NCI-H128 (cell line): ENCODE measurements at regions not wholly inside any gene's neighbourhood (a gene's known extent, or its start where the extent isn't known, plus 50 kb on each side); places are given as distances from the start of the nearest gene placed in this dataset.

Experiments used
- DNase-seq: peaks from one replicate; lab custom pipeline; 2025; ENCODE audit not compliant: unreplicated experiment; lab: John Stamatoyannopoulos, UW

- DNase-seq = no peak
Measured at GRCh38 chr4:71239365-71239764, 99.5 kb upstream of the SLC4A4 start.

GRCh38 chr4:71240094-71240493, 98.7 kb upstream of the SLC4A4 start:
- DNase-seq = no peak

- DNase-seq = no peak
Measured at GRCh38 chr4:71241501-71242288, 97.1 kb upstream of the SLC4A4 start.

- DNase-seq = no peak
Measured at GRCh38 chr4:71243091-71243833, 95.6 kb upstream of the SLC4A4 start.

- no peak for DNase-seq
Measured at GRCh38 chr4:71247706-71248105, 91.1 kb upstream of the SLC4A4 start.

GRCh38 chr4:71251261-71251660, 87.6 kb upstream of the SLC4A4 start:
- DNase-seq = no peak

GRCh38 chr4:71253545-71253944, 85.3 kb upstream of the SLC4A4 start:
- no peak for DNase-seq

- DNase-seq = no peak
Measured at GRCh38 chr4:71254451-71255012, 84.3 kb upstream of the SLC4A4 start.

GRCh38 chr4:71255976-71256375, 82.8 kb upstream of the SLC4A4 start:
- no peak for DNase-seq

- no peak for DNase-seq
Measured at GRCh38 chr4:71257761-71258160, 81.1 kb upstream of the SLC4A4 start.

- no peak for DNase-seq
Measured at GRCh38 chr4:71258323-71258722, 80.5 kb upstream of the SLC4A4 start.

GRCh38 chr4:71259280-71259679, 79.5 kb upstream of the SLC4A4 start:
- DNase-seq = no peak

GRCh38 chr4:71259911-71260331, 78.9 kb upstream of the SLC4A4 start:
- no peak for DNase-seq

- DNase-seq = no peak
Measured at GRCh38 chr4:71260544-71260943, 78.3 kb upstream of the SLC4A4 start.

- DNase-seq = no peak
Measured at GRCh38 chr4:71261001-71261400, 77.8 kb upstream of the SLC4A4 start.

- DNase-seq = no peak
Measured at GRCh38 chr4:71261633-71262121, 77.1 kb upstream of the SLC4A4 start.

GRCh38 chr4:71262161-71262560, 76.7 kb upstream of the SLC4A4 start:
- no peak for DNase-seq

GRCh38 chr4:71266090-71266794, 72.6 kb upstream of the SLC4A4 start:
- no peak for DNase-seq

GRCh38 chr4:71267244-71267643, 71.6 kb upstream of the SLC4A4 start:
- DNase-seq = no peak

- DNase-seq = no peak
Measured at GRCh38 chr4:71268166-71268565, 70.7 kb upstream of the SLC4A4 start.

GRCh38 chr4:71269233-71269632, 69.6 kb upstream of the SLC4A4 start:
- no peak for DNase-seq
